AG04449 (cell line): ENCODE measurements at regions not wholly inside any gene's neighbourhood (a gene's known extent, or its start where the extent isn't known, plus 50 kb on each side); places are given as distances from the start of the nearest gene placed in this dataset.
A peak's percentile ranks its signal among the peaks of the same experiment; 100 is the strongest.

Experiments used
- CTCF ChIA-PET: fragments of 350-600 bp; formaldehyde crosslinking; extraction: SDS; loops from one replicate; lab custom pipeline; 2021; ENCODE audit warnings: antibody characterized with exemption; lab: Yijun Ruan, JAX
- POLR2A ChIA-PET: fragments of 400-600, 350-600 bp; formaldehyde crosslinking; extraction: SDS; loops from one replicate; lab custom pipeline; 2020; ENCODE audit warnings: antibody characterized with exemption, inconsistent platforms; lab: Yijun Ruan, JAX
- DNase-seq: peaks from one replicate; pipeline ENCODE4 v3.0.0-alpha.2; 2010; ENCODE audit warnings: low read depth, low spot score
- H3K4me3 ChIP-seq: 2 replicates; pipeline ENCODE4 v1.5.1; 2011; ENCODE audit warnings: low read depth, mild to moderate bottlenecking, control low read depth, low read length
- CTCF ChIP-seq: IDR thresholded peaks from one replicate; pipeline ENCODE4 v1.5.1; 2011; ENCODE audit warnings: mild to moderate bottlenecking, moderate library complexity, low read length, control low read depth, inconsistent platforms; ENCODE audit not compliant: insufficient read depth; ENCODE audit errors: missing control alignments

DNA sequence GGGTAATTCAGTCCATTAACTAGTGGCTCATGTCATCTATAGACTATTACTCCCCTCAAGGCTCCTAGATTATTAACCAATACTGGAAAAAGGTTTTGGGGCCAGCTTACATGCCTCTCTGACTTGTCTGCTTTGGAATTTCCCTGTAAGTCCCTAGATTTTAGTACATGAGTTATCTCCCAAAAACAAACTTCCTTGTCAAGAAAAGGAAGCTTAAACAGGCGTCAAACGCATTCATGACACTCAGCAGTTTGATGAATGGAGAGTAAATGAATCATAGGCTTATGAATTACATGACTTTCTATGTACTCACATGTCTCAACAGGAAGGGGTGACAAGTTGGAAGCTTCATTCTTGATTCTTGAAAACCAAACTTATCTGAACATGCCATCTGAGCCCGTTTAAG, 70.8 kb downstream of the BLID start:
- ChIA-PET POLR2A (interaction anchor here (0.6 to 1.3 kb wide), 7 partner anchors 23 to 395 kb away, joined by 3 to 4 read pairs (median 3); no protein-coding TSS in a partner anchor), CTCF (interaction anchor here (0.8 to 5.1 kb wide), 2 partner anchors 9 to 390 kb away, joined by 4 to 32 read pairs; no protein-coding TSS in a partner anchor)
- H3K4me3 ChIP-seq: no peak overlapping the region
- no peak for TF ChIP-seq CTCF
- DNase-seq: peak; percentile 85

- no peak for DNase-seq
- TF ChIP-seq CTCF: no peak
- no peak overlapping the region for H3K4me3 ChIP-seq
- ChIA-PET CTCF (interaction anchor here (5.1 kb wide), 1 partner anchor 389 kb away, joined by 32 read pairs; no protein-coding TSS in a partner anchor), POLR2A (no interaction called here)
These were observed 71.9 kb downstream of the BLID start for GRCh38 chr11:122044086-122044485.

DNA sequence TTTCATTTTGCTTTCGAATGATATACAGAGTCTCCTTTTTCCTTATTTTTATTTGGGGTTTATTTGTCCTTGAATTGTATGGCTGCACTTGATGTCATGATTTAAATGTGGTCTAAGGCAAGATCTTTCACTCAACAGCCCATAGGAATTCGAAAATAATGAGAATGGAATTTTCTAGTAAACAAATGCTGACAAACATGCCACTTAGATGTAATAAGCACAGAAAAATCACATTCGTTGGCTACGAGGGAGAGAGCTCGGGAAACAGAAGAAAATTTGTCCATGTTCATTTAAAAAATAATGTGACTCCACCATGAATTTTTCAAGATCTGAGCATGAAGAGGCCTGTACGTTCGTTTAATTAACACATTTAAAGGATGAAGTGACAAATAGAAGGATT, 73.0 kb downstream of the BLID start:
- TF ChIP-seq CTCF: no peak
- no peak for DNase-seq
- ChIA-PET CTCF (interaction anchor here (5.1 kb wide), 1 partner anchor 388 kb away, joined by 32 read pairs; no protein-coding TSS in a partner anchor), POLR2A (no interaction called here)
- H3K4me3 ChIP-seq: no peak overlapping the region

DNA sequence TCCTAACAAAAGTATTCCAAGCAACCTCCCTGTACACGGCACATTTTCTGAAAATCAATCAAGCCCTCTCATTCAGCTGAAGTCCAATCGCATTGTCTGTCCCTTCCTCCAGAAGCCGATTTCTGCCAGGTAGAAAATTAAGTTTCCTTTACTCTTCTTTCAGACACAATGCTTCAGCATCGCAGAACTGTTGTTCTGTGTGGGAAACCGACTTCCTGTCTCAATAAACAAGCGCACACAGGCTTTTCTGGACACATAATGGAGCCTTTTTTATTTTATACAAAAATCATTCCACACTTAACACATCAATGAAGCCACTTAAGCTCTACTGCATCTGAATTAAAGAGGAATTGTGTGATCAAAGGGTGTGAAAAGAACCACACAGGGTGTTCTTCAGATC, 75.6 kb downstream of the BLID start:
- CTCF ChIA-PET: interaction anchor here (1.2 kb wide), 1 partner anchor 263 kb away, joined by 3 read pairs; no protein-coding TSS in a partner anchor
- TF ChIP-seq CTCF: no peak
- no peak for DNase-seq
- POLR2A ChIA-PET: no interaction called here
- no peak overlapping the region for H3K4me3 ChIP-seq

DNA sequence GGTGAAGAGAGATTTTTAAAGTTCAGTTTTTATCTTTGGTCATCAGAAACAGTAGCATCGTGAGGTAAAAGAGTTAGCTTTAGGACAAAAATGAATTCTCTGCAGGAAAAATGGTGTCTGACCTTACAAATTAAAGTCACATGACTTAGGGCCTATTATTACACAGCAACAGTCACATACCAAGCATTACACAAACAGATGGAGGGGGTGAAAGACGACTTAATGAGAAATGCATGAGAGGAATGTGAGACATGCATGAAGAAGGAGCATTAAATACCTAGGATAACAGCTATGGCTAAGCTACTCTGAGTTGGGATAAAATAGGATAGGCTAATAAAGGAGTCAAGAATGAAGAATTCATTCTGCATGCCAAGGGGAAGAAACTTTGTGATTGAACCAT, 77.5 kb downstream of the BLID start:
- POLR2A ChIA-PET: interaction anchor here (1.0 to 1.2 kb wide), 5 partner anchors 151 to 384 kb away, joined by 3 to 5 read pairs (median 3); no protein-coding TSS in a partner anchor
- DNase-seq: peak; percentile 96
- no peak for TF ChIP-seq CTCF
- CTCF ChIA-PET: interaction anchor here (1.0 to 1.2 kb wide), 4 partner anchors 9 to 466 kb away, joined by 3 to 5 read pairs (median 4); no protein-coding TSS in a partner anchor
- no peak overlapping the region for H3K4me3 ChIP-seq

GRCh38 chr11:122037911-122038310, 78.1 kb downstream of the BLID start:
- POLR2A ChIA-PET: interaction anchor here (1.2 kb wide), 2 partner anchors 152 to 382 kb away, joined by 3 to 5 read pairs; no protein-coding TSS in a partner anchor
- CTCF ChIA-PET: interaction anchor here (0.7 to 1.2 kb wide), 4 partner anchors 9 to 384 kb away, joined by 3 to 5 read pairs (median 4); no protein-coding TSS in a partner anchor
- no peak for TF ChIP-seq CTCF

More at GRCh38 chr11:122037911-122038310, 78.1 kb downstream of the BLID start:
- H3K4me3 ChIP-seq: no peak overlapping the region
- no peak for DNase-seq
